ENCODE measurements at regions not wholly inside any gene's neighbourhood (a gene's known extent, or its start where the extent isn't known, plus 50 kb on each side); places are given as distances from the start of the nearest gene placed in this dataset.
"Not testable (repeated sequence)": the region's sequence is repeated elsewhere in the genome, so short reads cannot be mapped to it uniquely, and the experiment has no call there.

DNA sequence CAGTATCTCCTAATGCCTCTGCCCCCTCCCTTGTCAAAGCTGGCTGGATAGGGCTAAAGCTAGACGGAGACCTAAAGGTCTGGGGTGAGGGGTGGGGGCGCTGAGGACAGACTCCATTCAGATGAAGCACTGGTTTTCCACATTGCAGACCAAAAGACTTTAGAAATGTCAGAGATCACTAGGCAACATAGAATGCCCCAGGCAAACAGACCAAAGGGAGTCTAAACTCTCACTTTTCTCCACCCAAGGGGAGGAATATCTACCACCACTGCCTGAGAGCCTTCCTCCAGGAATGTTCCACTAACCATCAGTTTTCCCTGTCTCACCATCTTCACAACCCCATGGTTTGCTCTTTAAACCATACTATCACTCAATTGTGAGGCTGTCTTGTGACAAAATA lies 106.9 kb upstream of the KRAS start:
- Mint-ChIP-seq H3K4me3 (no peak overlapping the region), H3K9me3 (no peaks in the 10 kb centered on the region), H3K4me1 (ENCODE audit: low read depth) (no peaks in the 10 kb centered on the region), H3K27me3 (peaks cover 4% of the 10 kb centered on the region), H3K27ac (no peak overlapping the region), H3K36me3 (no peaks in the 10 kb centered on the region)
- DNase-seq, result no peak
- intact Hi-C loops (cut with micrococcal nuclease), result no loop called here
- ChIA-PET CTCF (no interaction called here), POLR2A (no interaction called here)

DNA sequence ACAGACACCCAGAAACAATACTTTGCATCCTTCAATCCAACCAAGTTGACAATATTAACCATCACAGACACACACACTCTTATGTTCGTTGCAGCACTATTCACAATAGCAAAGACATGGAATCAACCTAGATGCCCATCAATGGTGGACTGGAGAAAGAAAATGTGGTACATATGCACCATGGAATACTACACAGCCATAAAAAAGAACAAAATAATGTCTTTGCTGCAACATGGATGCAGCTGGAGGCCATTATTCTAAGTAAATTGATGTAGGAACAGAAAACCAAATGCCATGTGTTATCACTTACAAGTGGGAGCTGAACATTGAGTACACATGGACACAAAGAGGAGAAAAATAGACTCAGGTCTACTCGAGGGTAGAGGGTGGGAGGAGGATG lies 102.2 kb upstream of the KRAS start:
- CTCF ChIA-PET; POLR2A ChIA-PET; DNase-seq; H3K36me3 Mint-ChIP-seq; H3K9me3 Mint-ChIP-seq; H3K4me1 Mint-ChIP-seq (ENCODE audit: low read depth); intact Hi-C loops (cut with micrococcal nuclease); H3K27me3 Mint-ChIP-seq; H3K4me3 Mint-ChIP-seq; H3K27ac Mint-ChIP-seq: not testable (repeated sequence)

DNA sequence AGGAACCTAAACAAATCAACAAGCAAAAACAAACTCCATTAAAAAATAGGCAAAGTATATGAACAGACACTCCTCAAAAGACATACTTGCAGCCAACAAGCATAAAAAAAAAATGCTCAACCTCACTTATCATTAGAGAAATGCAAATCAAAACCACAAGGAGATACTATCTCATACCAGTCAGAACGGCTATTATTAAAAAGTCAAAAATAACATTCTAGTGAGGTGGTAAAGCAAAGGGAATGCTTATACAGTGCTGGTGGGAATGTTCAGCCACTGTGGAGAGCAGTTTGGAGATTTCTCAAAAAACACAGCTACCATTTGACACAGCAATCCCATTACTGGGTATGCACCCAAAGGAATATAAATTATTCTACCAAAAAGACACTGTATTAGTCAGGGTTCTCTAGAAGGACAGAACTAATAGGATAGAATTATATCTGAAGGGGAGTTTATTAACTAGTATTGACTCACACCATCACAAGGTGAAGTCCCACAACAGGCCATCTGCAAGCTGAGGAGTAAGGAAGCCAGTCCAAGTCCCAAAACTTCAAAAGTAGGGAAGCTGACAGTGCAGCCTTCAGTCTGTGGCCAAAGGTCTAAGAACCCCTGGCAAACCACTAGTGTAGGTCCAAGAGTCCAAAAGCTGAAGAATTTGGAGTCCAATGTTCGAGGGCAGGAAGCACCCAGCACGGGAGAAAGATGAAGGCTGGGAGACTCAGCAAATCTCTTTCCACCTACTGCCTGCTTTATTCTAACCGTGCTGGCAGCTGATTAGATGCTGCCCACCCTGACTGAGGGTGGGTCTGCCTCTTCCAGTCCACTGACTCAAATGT lies 101.6 kb upstream of the KRAS start:
- no peaks in the 10 kb centered on the region for H3K27me3 Mint-ChIP-seq
- ChIA-PET POLR2A (no interaction called here), CTCF (no interaction called here)
- H3K9me3 Mint-ChIP-seq, result no peaks in the 10 kb centered on the region
- H3K4me3 Mint-ChIP-seq, result no peak overlapping the region
- H3K36me3 Mint-ChIP-seq, result no peaks in the 10 kb centered on the region
- DNase-seq, result no peak
- no peak overlapping the region for H3K27ac Mint-ChIP-seq
- intact Hi-C loops (cut with micrococcal nuclease), result no loop called here
- H3K4me1 Mint-ChIP-seq (ENCODE audit: low read depth), result peaks cover 11% of the 10 kb centered on the region

DNA sequence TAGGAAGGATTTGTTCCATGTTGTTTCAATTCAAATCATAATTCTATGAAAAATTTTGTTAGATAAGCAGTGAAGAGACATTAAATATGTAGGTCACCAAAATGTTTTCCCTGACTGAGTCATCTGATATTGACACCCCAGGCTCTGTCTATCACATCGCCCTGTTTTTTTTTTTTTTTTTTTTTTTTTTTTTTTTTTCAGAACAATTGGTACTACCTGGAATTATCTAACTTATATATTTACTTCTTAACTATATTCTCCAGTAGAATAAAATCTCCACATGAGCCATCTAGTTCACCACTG lies 97.8 kb upstream of the KRAS start:
- POLR2A ChIA-PET, result no interaction called here
- H3K27ac Mint-ChIP-seq, result no peak overlapping the region
- H3K4me1 Mint-ChIP-seq (ENCODE audit: low read depth), result peaks cover 11% of the 10 kb centered on the region
- DNase-seq, result no peak
- H3K9me3 Mint-ChIP-seq, result no peaks in the 10 kb centered on the region
- no peaks in the 10 kb centered on the region for H3K27me3 Mint-ChIP-seq
- no peaks in the 10 kb centered on the region for H3K36me3 Mint-ChIP-seq
- H3K4me3 Mint-ChIP-seq, result no peak overlapping the region
- intact Hi-C loops (cut with micrococcal nuclease), result no loop called here
- CTCF ChIA-PET, result interaction anchor here (0.7 to 1.3 kb wide), 2 partner anchors 39 to 104 kb away, joined by 3 to 4 read pairs; no protein-coding TSS in a partner anchor

DNA sequence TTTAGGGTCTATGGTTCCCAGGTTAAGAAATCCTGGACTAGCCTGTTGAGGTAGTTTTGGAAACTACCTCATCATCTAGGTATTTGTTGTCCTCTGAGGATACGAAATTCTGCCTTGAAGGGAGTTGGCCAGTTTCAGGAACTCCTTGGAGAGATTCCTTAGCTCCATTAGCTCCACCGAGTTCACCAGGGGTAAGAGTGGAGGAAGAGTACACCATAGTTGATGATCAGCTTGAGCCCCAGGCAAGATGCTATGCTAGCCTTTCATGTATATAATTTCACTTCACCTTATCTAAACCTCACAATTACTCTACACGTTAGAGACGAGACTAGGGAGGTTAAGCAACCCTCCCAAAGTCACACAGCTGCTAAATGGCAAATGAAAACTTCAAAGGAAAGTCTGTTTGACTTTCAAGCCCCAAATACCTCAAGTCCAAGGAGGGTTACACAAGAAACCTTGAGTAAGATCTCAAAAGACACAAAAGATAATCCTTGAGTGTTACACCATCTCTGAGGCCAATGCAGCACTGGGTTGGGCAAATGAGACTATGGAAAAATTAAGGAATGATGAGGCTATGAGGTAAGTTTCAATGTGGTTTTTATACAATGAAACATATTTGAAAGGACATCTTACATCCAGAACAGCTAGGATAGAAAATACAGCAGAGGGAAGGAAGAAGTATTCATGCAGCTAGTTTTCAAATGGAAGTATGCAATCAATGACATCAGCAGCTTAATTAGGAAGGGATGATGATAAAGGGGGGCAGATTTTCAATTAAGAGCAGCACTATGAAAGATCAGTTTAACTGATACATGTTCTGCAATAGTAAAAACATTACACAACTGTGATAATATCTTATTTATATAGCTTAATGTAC lies 97.2 kb upstream of the KRAS start:
- H3K27me3 Mint-ChIP-seq, result no peaks in the 10 kb centered on the region
- H3K9me3 Mint-ChIP-seq, result no peaks in the 10 kb centered on the region
- intact Hi-C loops (cut with micrococcal nuclease), result no loop called here
- no peaks in the 10 kb centered on the region for H3K36me3 Mint-ChIP-seq
- H3K27ac Mint-ChIP-seq, result no peak overlapping the region
- peaks cover 11% of the 10 kb centered on the region for H3K4me1 Mint-ChIP-seq (ENCODE audit: low read depth)
- no peak for DNase-seq
- ChIA-PET CTCF (interaction anchor here (0.7 to 1.3 kb wide), 3 partner anchors 39 to 107 kb away, joined by 3 to 4 read pairs (median 3); no protein-coding TSS in a partner anchor), POLR2A (no interaction called here)
- no peak overlapping the region for H3K4me3 Mint-ChIP-seq

DNA sequence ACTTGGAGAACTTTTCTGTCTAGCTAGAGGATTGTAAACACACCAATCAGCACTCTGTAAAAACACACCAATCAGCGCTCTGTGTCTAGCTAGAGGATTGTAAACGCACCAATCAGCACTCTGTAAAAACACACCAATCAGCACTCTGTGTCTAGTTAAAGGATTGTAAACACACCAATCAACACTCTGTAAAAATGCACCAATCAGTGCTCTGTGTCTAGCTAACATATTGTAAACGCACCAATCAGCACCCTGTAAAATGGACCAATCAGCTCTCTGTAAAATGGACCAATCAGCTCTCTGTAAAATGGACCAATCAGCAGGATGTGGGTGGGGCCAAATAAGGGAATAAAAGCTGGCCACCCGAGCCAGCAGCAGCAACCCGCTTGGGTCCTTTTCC lies 91.1 kb upstream of the KRAS start:
- H3K4me3 Mint-ChIP-seq; CTCF ChIA-PET; H3K27me3 Mint-ChIP-seq; H3K4me1 Mint-ChIP-seq (ENCODE audit: low read depth); H3K27ac Mint-ChIP-seq; H3K36me3 Mint-ChIP-seq; intact Hi-C loops (cut with micrococcal nuclease); DNase-seq; POLR2A ChIA-PET: not testable (repeated sequence)
- peaks cover 12% of the 10 kb centered on the region for H3K9me3 Mint-ChIP-seq

DNA sequence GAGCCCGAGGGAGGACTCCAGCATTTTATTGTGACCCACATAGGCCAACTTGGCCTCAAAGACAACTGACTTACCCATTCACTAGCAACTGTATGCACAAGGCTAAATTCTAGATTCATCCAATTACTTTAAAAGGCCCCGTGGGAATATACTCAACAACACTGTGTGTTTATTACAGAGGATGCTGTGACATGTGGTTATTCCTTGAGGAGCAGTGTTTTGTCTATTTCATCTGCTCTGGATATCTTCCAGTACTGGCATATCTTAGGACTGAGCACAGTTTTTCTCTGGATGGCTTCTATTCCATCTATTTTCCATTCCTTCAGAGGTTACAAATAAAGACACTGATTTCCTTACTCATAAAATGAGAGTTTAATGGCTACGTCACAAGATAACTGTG lies 87.2 kb upstream of the KRAS start:
- H3K27me3 Mint-ChIP-seq, result peaks cover 4% of the 10 kb centered on the region
- ChIA-PET POLR2A (no interaction called here), CTCF (interaction anchor here (0.6 kb wide), 1 partner anchor 23 kb away, joined by 5 read pairs; no protein-coding TSS in a partner anchor)
- intact Hi-C loops (cut with micrococcal nuclease), result no loop called here
- H3K27ac Mint-ChIP-seq, result no peak overlapping the region
- H3K4me3 Mint-ChIP-seq, result no peak overlapping the region
- DNase-seq, result no peak
- H3K9me3 Mint-ChIP-seq, result peaks cover 12% of the 10 kb centered on the region
- peaks cover 14% of the 10 kb centered on the region for H3K4me1 Mint-ChIP-seq (ENCODE audit: low read depth)
- no peaks in the 10 kb centered on the region for H3K36me3 Mint-ChIP-seq

DNA sequence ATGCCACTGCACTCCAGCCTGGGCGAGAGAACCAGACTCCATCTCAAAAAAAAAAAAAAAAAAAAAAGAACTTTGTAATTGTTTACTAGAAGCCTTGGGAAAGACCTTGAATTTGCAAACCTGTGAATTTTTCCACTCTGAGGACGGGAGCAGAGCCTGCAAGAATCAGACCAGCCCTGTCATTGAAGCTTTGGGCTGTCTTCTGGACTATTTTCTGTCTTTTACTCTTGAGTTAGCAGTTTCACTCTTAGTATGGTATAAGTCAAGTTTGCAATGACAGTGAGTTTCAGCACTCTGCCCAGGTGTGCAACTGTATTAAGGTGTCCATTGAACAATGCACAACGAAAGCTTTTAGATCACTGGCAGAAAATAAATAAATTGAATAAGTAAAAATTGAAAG lies 81.4 kb upstream of the KRAS start:
- Mint-ChIP-seq H3K9me3 (no peaks in the 10 kb centered on the region), H3K27me3 (peaks cover 10% of the 10 kb centered on the region), H3K36me3 (no peaks in the 10 kb centered on the region), H3K27ac (no peak overlapping the region), H3K4me1 (ENCODE audit: low read depth) (peaks cover 24% of the 10 kb centered on the region), H3K4me3 (no peak overlapping the region)
- intact Hi-C loops (cut with micrococcal nuclease), result loop anchor here (1.0 to 2.0 kb wide), 2 partner anchors 9 to 493 kb away; no protein-coding TSS in a partner anchor
- CTCF ChIA-PET, result interaction anchor here (1.8 kb wide), 1 partner anchor 91 kb away, joined by 7 read pairs; no protein-coding TSS in a partner anchor
- POLR2A ChIA-PET, result no interaction called here
- peak; percentile 21 for DNase-seq

DNA sequence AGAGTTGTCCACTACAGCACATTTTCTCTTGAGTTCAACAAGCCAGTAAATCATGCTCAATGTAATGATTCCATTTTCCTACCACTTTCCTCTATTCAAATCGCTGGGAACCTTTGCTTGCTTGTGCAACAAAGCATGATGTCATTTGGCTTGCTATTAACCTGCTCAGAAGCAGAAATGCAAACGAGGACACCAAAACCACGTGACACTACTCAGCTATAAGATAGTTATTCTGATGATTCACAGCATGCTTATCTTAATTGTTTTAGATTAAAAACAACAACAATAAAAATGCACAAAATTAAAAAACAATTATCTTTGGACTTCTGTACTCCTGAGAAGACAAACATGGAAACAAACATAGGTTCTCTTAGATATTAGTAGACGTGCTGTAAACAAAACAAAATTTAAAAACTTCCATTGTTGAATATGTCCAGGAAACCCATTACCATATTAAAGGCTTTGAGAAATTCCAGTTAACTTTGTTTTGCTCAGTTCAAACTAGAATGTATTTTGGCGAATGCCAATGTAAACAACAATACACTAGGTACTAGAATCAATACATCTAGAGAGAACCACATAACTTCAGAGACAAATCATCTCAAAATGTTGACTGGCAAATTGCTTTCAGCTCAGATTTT lies 77.5 kb upstream of the KRAS start:
- ChIA-PET CTCF (no interaction called here), POLR2A (interaction anchor here (0.5 kb wide), 1 partner anchor 620 kb away, joined by 3 read pairs; no protein-coding TSS in a partner anchor)
- Mint-ChIP-seq H3K9me3 (no peaks in the 10 kb centered on the region), H3K4me1 (ENCODE audit: low read depth) (peaks cover 23% of the 10 kb centered on the region), H3K27me3 (peaks cover 6% of the 10 kb centered on the region), H3K4me3 (no peak overlapping the region), H3K27ac (no peak overlapping the region), H3K36me3 (no peaks in the 10 kb centered on the region)
- no peak for DNase-seq
- intact Hi-C loops (cut with micrococcal nuclease), result no loop called here

DNA sequence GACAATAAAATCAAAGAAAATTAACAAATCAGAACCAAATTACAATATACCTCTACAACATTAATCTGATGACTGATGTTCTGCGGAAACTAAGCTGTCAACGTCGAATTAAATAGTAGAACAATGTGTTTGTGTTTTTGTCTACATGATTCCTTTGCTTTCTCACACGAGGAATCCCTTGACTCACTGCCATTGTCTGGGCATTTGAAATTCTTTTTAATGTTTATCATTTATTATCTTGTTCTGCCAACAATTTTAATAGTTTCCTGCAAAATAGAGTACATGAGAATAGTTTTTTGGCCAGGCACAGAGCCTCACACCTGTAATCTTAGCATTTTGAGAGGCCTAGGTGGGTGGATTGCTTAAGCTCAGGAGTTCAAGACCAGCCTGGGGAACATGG lies 76.6 kb upstream of the KRAS start:
- CTCF ChIA-PET, result no interaction called here
- POLR2A ChIA-PET, result no interaction called here
- intact Hi-C loops (cut with micrococcal nuclease), result no loop called here
- peaks cover 24% of the 10 kb centered on the region for H3K4me1 Mint-ChIP-seq (ENCODE audit: low read depth)
- H3K27me3 Mint-ChIP-seq, result peaks cover 6% of the 10 kb centered on the region
- H3K4me3 Mint-ChIP-seq, result no peak overlapping the region
- no peaks in the 10 kb centered on the region for H3K9me3 Mint-ChIP-seq
- no peak overlapping the region for H3K27ac Mint-ChIP-seq
- DNase-seq, result no peak
- H3K36me3 Mint-ChIP-seq, result no peaks in the 10 kb centered on the region

DNA sequence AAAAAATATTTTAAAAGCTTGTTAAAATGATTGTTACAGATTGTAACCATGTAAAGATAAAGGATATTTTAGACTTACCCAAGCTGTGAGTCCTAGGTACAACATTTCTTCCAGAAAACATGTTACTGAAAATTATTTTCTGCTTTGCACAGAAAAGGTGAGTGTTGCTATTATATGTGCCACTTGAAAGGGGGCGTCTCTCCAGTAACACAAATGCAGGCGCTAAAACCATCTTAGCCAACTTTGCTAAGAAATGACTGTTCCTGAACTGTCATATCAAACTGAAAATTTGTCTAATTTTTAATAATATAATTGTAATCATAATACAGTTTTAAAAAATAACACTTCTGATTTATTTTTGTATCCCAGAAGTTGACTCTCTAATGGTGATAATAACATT lies 75.6 kb upstream of the KRAS start:
- ChIA-PET CTCF (no interaction called here), POLR2A (no interaction called here)
- Mint-ChIP-seq H3K4me3 (no peak overlapping the region), H3K27me3 (peaks cover 4% of the 10 kb centered on the region), H3K9me3 (no peaks in the 10 kb centered on the region), H3K36me3 (no peaks in the 10 kb centered on the region), H3K4me1 (ENCODE audit: low read depth) (peaks cover 31% of the 10 kb centered on the region), H3K27ac (no peak overlapping the region)
- no peak for DNase-seq
- intact Hi-C loops (cut with micrococcal nuclease), result no loop called here

DNA sequence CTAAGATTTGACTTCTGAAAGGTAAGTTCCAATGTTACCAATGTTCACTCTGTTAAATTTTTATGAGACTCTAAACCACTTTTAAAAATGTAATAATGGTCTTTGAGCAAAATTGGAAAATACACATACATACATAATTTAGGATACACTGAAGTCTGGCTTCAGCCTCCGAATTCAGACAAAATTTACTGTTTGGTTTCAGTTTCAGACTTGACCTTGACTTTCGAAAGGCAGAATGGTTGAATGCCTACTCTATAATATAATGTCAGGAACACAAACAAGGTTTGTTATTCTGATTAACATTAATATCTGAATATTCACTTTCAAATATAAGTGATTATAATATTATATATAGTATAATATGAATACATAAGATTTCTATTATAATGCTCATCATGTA lies 74.1 kb upstream of the KRAS start:
- no peak for DNase-seq
- intact Hi-C loops (cut with micrococcal nuclease), result loop anchor here (5.0 kb wide), 1 partner anchor 128 kb away; the partner anchor contains the start of genes DNAI7 and ETFRF1
- POLR2A ChIA-PET, result no interaction called here
- no peak overlapping the region for H3K27ac Mint-ChIP-seq
- H3K36me3 Mint-ChIP-seq, result no peaks in the 10 kb centered on the region
- H3K4me3 Mint-ChIP-seq, result no peak overlapping the region
- CTCF ChIA-PET, result interaction anchor here (2.3 kb wide), 1 partner anchor 83 kb away, joined by 12 read pairs; no protein-coding TSS in a partner anchor
- H3K4me1 Mint-ChIP-seq (ENCODE audit: low read depth), result peaks cover 43% of the 10 kb centered on the region
- no peaks in the 10 kb centered on the region for H3K27me3 Mint-ChIP-seq
- H3K9me3 Mint-ChIP-seq, result no peaks in the 10 kb centered on the region

Data from activated CD4-positive, alpha-beta memory T cell treated with anti-CD3 and anti-CD28 coated beads for 36 hours (primary cell).